ENCODE measurements at regions not wholly inside any gene's neighbourhood (a gene's known extent, or its start where the extent isn't known, plus 50 kb on each side); places are given as distances from the start of the nearest gene placed in this dataset.

DNA sequence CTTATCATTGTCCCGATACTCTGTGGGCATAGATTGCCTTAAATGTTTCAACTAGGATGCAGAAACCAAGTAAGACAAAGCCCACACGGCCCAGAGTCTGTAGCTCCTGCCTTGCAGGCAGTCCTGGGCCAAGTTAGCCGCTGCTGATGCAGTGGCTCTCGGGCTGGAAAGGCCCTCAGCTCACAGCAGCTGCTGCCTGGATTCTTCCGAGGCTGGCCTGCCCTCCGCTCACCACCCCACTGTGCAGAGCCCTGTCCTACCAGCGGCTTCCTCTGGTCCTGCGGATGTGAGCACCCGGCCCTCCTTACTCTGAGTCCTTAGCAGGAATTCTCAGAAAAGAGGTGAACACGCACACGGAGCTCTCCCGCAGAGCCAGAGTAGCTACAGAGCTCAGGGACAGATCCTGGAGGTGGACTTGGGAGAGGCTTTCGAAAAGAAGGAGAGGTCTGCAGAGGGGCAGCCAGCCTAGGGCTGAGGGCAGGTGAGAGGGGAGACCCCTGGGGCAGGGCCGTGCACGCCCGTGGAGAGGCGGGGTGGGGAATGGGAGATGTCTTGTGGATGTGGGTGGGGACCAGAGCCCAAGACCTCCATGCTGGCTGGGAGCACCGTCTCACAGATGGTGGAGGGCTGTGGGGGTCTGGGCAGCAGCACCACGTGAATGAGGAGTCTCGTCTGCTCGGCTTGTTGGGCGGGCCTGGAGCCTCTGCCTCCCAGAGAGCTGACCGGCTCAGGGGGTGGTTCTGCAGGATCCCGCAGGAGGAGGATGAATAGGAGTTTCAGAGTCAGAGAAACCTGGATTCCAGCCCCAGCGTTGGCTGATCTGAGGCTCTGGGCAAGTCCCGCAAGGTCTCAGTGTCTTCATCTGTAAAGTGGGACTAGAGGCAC is 117.4 kb upstream of the B3GAT1 start:
- Mint-ChIP-seq H3K4me1 (ENCODE audit: low read depth) (no peaks in the 10 kb centered on the region), H3K4me3 (no peak overlapping the region), H3K27ac (no peak overlapping the region), H3K27me3 (no peaks in the 10 kb centered on the region), H3K36me3 (no peaks in the 10 kb centered on the region), H3K9me3 (ENCODE audit: low read depth) (no peaks in the 10 kb centered on the region)

GRCh38 chr11:134528453-134528852 is 116.4 kb upstream of the B3GAT1 start:
- no peaks in the 10 kb centered on the region for H3K9me3 Mint-ChIP-seq (ENCODE audit: low read depth)
- H3K4me3 Mint-ChIP-seq = no peak overlapping the region
- no peak overlapping the region for H3K27ac Mint-ChIP-seq
- H3K27me3 Mint-ChIP-seq = no peaks in the 10 kb centered on the region
- H3K36me3 Mint-ChIP-seq = no peaks in the 10 kb centered on the region
- no peaks in the 10 kb centered on the region for H3K4me1 Mint-ChIP-seq (ENCODE audit: low read depth)

DNA sequence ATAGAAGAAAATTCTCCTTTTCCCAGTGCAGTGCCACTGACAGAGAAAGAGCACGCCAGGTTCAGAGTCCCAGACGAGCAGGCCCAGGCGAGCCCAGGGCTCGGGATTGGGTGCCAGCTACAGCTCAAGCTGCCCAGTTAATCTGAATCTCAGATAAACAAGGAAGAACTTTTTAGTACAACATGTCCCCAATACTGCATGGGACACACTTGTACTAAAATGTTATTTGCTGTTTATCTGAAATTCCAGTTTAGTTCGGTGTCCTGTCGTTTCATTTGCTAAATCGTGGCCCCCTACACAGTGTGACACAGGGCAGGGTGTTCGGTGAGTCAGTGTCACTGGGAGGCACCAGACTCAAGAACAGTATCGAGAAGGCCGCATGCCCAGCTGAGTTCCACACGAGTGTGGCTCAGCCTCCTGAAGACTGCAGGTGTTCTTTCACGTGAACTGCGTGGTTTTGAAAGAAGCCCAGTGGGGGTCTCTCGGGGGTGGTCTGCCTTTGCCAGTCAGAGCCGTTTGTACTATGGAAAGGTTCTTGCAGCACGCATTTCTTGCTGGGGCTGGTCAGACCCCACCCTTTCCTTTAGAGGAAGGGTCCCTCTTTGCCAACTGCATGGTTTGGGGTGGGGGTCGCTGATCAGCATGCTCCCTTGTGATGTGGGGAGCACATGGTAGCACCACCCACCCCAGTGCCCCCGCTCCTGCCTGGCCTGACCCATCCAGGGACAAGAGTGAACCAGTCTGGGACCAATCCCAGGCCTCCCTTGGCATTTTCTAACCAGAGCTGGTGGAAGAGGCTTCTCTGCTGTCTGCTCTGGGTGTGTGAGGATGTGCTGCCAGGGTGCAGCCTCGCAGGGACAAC is 115.6 kb upstream of the B3GAT1 start:
- Mint-ChIP-seq H3K4me1 (ENCODE audit: low read depth) (no peaks in the 10 kb centered on the region), H3K36me3 (no peaks in the 10 kb centered on the region), H3K27ac (no peak overlapping the region), H3K4me3 (no peak overlapping the region), H3K9me3 (ENCODE audit: low read depth) (no peaks in the 10 kb centered on the region), H3K27me3 (no peaks in the 10 kb centered on the region)

DNA sequence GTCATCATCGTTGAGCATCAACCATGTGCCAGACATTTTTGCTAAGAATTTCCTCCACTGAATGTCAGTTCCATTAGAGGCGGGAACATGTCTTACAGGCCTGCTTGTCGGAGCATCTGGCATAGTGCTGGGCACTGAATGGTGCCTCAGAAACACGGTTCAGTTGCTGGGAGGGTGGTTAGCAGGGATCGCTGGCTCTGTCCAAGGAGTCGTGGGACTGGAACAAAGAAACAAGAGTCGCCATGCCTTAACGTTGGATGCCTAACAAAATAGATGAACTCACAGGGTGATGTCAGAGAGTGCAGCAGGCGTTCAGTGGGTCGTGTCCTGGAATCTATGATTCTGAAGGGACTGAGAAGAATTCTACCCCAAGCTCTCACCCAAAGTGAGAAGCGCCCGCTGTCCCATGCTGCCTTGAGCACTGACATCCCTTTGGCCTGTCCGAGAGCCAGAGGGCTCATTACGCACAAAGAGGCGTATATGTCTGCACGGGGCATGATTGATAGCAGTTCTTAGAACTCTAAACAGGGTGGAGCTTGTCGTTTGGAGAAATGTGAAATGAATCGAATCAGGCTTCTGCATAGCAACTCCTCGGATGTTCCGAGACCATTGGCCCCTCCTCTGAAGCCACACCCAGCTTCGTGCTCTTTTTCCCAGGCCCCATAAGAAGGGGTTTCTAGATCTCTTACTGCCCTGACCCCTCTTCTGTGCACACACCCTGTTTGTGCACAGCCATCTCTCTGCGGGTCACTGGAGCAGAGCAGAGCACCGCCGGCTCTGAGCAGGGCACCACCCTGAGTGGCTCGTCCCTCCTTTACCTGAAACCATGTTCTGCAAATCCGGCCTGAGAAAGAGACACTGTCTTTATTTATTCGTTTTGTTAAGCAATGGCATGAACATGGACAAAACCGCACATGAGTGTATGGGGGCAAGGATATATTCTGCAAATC is 113.1 kb upstream of the B3GAT1 start:
- no peaks in the 10 kb centered on the region for H3K36me3 Mint-ChIP-seq

DNA sequence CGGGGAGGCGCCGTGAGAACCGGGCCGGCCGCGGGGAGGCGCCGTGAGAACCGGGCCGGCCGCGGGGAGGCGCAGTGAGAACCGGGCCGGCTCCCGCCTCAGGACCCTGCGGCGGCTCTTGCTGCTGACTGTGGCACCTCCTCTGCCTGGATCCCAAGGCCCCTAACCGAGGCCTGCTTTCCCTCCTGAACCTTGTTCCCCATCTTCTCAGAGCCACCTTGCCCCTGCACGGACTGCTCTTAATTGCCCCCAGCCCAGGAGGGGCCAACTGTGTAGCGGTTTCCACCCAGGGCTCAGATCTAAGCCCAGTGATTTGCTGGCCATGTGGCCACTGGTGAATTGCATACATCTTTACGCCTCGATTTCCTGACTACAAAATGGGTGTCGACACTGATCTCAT is 112.2 kb upstream of the B3GAT1 start:
- H3K27me3 Mint-ChIP-seq = peaks cover 2% of the 10 kb centered on the region
- no peaks in the 10 kb centered on the region for H3K4me1 Mint-ChIP-seq (ENCODE audit: low read depth)
- no peaks in the 10 kb centered on the region for H3K36me3 Mint-ChIP-seq
- H3K9me3 Mint-ChIP-seq (ENCODE audit: low read depth) = no peaks in the 10 kb centered on the region
- no peak overlapping the region for H3K27ac Mint-ChIP-seq
- no peak overlapping the region for H3K4me3 Mint-ChIP-seq

More for the DNA sequence above, 113.1 kb upstream of the B3GAT1 start:
- no peaks in the 10 kb centered on the region for H3K9me3 Mint-ChIP-seq (ENCODE audit: low read depth)
- peaks cover 2% of the 10 kb centered on the region for H3K27me3 Mint-ChIP-seq
- no peak overlapping the region for H3K27ac Mint-ChIP-seq
- no peak overlapping the region for H3K4me3 Mint-ChIP-seq
- no peaks in the 10 kb centered on the region for H3K4me1 Mint-ChIP-seq (ENCODE audit: low read depth)

DNA sequence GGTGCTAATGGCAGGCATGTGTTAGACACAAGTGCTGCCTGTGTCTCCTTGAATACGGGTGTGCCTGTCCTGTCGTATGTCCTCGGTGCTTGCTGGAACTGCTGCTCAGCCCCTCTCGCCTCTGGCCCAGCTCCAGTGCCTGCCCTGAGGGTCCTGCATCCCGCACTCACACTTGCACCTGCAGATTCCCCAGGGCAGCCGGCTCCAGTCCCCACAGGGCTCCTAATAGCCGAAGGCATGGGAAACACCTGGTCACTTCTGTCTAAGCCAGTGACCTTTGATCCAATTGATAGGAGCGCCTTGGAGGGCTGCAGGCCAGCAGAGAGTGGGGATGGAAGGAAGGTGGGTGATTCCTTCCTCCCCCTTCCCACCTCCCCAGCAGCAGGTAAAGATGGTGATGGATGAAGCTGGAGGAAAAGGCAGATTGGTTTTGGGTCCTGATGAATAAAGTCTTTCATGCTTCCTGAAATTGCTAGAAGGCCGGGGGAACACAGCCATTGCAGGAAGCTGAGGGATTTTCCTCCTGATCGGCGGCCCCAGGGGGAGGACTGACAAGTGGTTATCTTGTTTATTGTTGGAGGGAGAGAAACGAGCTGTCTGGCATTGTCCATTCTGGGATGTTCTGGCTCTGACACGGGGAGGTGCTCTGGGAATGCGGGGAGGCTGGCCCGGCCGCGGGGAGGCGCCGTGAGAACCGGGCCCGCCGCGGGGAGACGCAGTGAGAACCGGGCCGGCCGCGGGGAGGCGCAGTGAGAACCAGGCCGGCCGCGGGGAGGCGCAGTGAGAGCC is 110.9 kb upstream of the B3GAT1 start:
- Mint-ChIP-seq H3K27ac (no peak overlapping the region), H3K4me1 (ENCODE audit: low read depth) (no peaks in the 10 kb centered on the region), H3K9me3 (ENCODE audit: low read depth) (no peaks in the 10 kb centered on the region), H3K4me3 (no peak overlapping the region), H3K27me3 (peaks cover 2% of the 10 kb centered on the region), H3K36me3 (no peaks in the 10 kb centered on the region)

GRCh38 chr11:134521452-134522289 is 109.6 kb upstream of the B3GAT1 start:
- Mint-ChIP-seq H3K9me3 (ENCODE audit: low read depth) (no peaks in the 10 kb centered on the region), H3K4me1 (ENCODE audit: low read depth) (no peaks in the 10 kb centered on the region), H3K36me3 (no peaks in the 10 kb centered on the region), H3K27ac (no peak overlapping the region), H3K27me3 (peaks cover 2% of the 10 kb centered on the region), H3K4me3 (no peak overlapping the region)

GRCh38 chr11:134521001-134521400 is 109.0 kb upstream of the B3GAT1 start:
- Mint-ChIP-seq H3K9me3 (ENCODE audit: low read depth) (no peaks in the 10 kb centered on the region), H3K27ac (no peak overlapping the region), H3K4me1 (ENCODE audit: low read depth) (no peaks in the 10 kb centered on the region), H3K36me3 (no peaks in the 10 kb centered on the region), H3K4me3 (no peak overlapping the region), H3K27me3 (peaks cover 2% of the 10 kb centered on the region)

DNA sequence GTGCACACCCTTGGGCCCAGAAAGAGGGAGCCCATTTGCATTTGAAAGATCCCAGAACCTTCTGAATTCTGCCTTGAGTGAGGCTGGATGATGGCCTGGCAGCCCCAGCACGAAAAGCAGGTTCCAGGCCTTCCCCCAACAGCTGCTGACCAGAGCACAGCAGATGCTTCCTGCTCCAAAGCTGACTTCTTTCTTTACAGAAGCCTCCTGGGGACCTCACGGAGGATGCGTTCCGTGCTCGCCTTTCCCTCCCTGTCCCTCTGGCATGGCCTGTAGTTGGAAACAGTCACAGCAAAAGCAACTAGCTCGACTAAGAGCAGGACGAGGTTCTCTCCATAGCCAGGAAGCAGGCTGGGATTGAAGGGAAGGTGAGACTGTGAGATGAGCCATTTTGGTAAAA is 107.7 kb upstream of the B3GAT1 start:
- no peaks in the 10 kb centered on the region for H3K36me3 Mint-ChIP-seq
- H3K27ac Mint-ChIP-seq = no peak overlapping the region
- no peaks in the 10 kb centered on the region for H3K9me3 Mint-ChIP-seq (ENCODE audit: low read depth)
- H3K4me1 Mint-ChIP-seq (ENCODE audit: low read depth) = no peaks in the 10 kb centered on the region
- H3K27me3 Mint-ChIP-seq = peaks cover 2% of the 10 kb centered on the region
- no peak overlapping the region for H3K4me3 Mint-ChIP-seq

- no peaks in the 10 kb centered on the region for H3K4me1 Mint-ChIP-seq (ENCODE audit: low read depth)
- H3K4me3 Mint-ChIP-seq = no peak overlapping the region
- H3K36me3 Mint-ChIP-seq = no peaks in the 10 kb centered on the region
- peaks cover 2% of the 10 kb centered on the region for H3K27me3 Mint-ChIP-seq
- no peak overlapping the region for H3K27ac Mint-ChIP-seq
- H3K9me3 Mint-ChIP-seq (ENCODE audit: low read depth) = no peaks in the 10 kb centered on the region
These were observed 107.3 kb upstream of the B3GAT1 start for GRCh38 chr11:134519390-134519750.

- Mint-ChIP-seq H3K4me3 (no peak overlapping the region), H3K9me3 (ENCODE audit: low read depth) (no peaks in the 10 kb centered on the region), H3K27me3 (peaks cover 2% of the 10 kb centered on the region), H3K27ac (no peak overlapping the region), H3K4me1 (ENCODE audit: low read depth) (no peaks in the 10 kb centered on the region), H3K36me3 (no peaks in the 10 kb centered on the region)
These were observed 106.8 kb upstream of the B3GAT1 start for GRCh38 chr11:134518616-134519389.

DNA sequence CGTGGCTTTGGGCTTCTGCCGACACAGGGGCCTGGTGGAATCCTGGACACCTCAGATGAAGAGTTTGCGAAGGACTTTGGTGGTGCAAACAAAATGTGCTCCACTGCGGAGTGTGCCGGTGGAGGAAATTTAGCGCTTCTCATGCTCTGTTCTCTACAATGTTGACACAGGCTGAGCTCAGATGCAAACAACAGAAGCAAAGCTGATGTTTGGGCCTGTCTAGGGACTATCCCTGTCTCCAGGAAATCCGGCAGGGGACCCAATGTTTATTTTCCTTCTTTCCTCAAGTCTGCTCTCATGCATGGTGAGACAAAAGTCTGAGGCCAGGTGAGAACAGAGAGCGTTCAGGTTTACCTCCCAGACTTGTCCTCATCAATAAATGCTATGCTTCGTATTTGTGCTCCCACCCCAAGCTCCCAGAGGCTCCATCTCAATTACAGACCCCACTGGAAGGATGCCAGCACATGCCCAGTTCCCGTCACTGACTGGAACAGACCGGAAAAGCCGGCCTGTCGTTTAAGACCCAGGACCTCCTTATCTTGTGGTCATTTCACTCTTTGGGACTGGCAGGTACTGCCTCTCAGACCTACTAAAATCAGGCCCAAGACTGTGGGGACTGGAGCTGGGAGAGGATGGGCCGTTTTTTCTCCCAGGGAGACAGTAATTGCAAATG is 105.7 kb upstream of the B3GAT1 start:
- Mint-ChIP-seq H3K4me3 (no peak overlapping the region), H3K9me3 (ENCODE audit: low read depth) (no peaks in the 10 kb centered on the region), H3K27ac (no peak overlapping the region), H3K4me1 (ENCODE audit: low read depth) (no peaks in the 10 kb centered on the region), H3K27me3 (peaks cover 2% of the 10 kb centered on the region), H3K36me3 (no peaks in the 10 kb centered on the region)

Data from activated naive CD8-positive, alpha-beta T cell (primary cell).